Keratinocyte (primary cell): ENCODE measurements at regions not wholly inside any gene's neighbourhood (a gene's known extent, or its start where the extent isn't known, plus 50 kb on each side); places are given as distances from the start of the nearest gene placed in this dataset.

Experiments
- DNase-seq: peaks from one replicate; pipeline ENCODE4 v3.0.0-alpha.2; 2011; ENCODE audit warnings: low read depth, missing footprints, low spot score
- FAIRE-seq: peaks from 2 replicates; lab custom pipeline; 2011; peaks lifted over from hg19 to GRCh38; lab: Jason Lieb, UNC
- H2AFZ ChIP-seq: 2 replicates; pipeline ENCODE4 v1.6.0; 2012; ENCODE audit warnings: low read length, control low read depth, inconsistent platforms; ENCODE audit not compliant: control insufficient read depth
- H3K27ac ChIP-seq: 2 replicates; pipeline ENCODE4 v1.5.1; 2011; ENCODE audit warnings: low read length; ENCODE audit not compliant: control insufficient read depth, insufficient read depth
- H3K27me3 ChIP-seq: 3 replicates; pipeline ENCODE4 v1.6.0; 2011; ENCODE audit warnings: low read length; ENCODE audit not compliant: control insufficient read depth, insufficient read depth; ENCODE audit errors: extremely low read depth
- H3K36me3 ChIP-seq, 2 experiments: 2 replicates in 1 of 2; 3 replicates in 1 of 2; pipeline ENCODE4 v1.5.1; 2011; ENCODE audit warnings: low read length in 2 of 2, mild to moderate bottlenecking in 1 of 2; ENCODE audit not compliant: control insufficient read depth in 2 of 2, insufficient read depth in 2 of 2; ENCODE audit errors: extremely low read depth in 1 of 2
- H3K4me1 ChIP-seq: 3 replicates; pipeline ENCODE4 v1.5.1; 2011; ENCODE audit warnings: low read length; ENCODE audit not compliant: control insufficient read depth, insufficient read depth; ENCODE audit errors: extremely low read depth
- H3K4me2 ChIP-seq: 3 replicates; pipeline ENCODE4 v1.6.0; 2011; ENCODE audit warnings: low read depth, low read length; ENCODE audit not compliant: control insufficient read depth, insufficient read depth; ENCODE audit errors: extremely low read depth
- H3K4me3 ChIP-seq, 3 experiments: fragments of 200-600 bp in 1 of 3; sonication (generic) in 1 of 3; 2 replicates in 2 of 3; 3 replicates in 1 of 3; pipeline ENCODE4 v1.5.1; 2011 to 2016; ENCODE audit warnings: low read length in 3 of 3, mild to moderate bottlenecking in 3 of 3, control low read depth in 2 of 3, inconsistent platforms in 1 of 3, low read depth in 1 of 3, mixed read lengths in 1 of 3, mixed run types in 1 of 3, moderate library complexity in 1 of 3; ENCODE audit not compliant: control insufficient read depth in 2 of 3, insufficient read depth in 2 of 3; ENCODE audit errors: extremely low read depth in 1 of 3
- H3K79me2 ChIP-seq: 2 replicates; pipeline ENCODE4 v1.6.0; 2012; ENCODE audit warnings: low read length; ENCODE audit not compliant: control insufficient read depth, insufficient read depth
- H3K9ac ChIP-seq: 3 replicates; pipeline ENCODE4 v1.6.0; 2011; ENCODE audit warnings: low read length; ENCODE audit not compliant: control insufficient read depth, insufficient read depth; ENCODE audit errors: extremely low read depth
- H3K9me1 ChIP-seq: 3 replicates; pipeline ENCODE4 v1.6.0; 2011; ENCODE audit warnings: low read length; ENCODE audit not compliant: control insufficient read depth, insufficient read depth; ENCODE audit errors: extremely low read depth
- H3K9me3 ChIP-seq: 2 replicates; pipeline ENCODE4 v1.5.1; 2012; ENCODE audit warnings: low read depth, low read length; ENCODE audit not compliant: control insufficient read depth
- H4K20me1 ChIP-seq: 3 replicates; pipeline ENCODE4 v1.6.0; 2011; ENCODE audit warnings: low read length; ENCODE audit not compliant: control insufficient read depth, insufficient read depth; ENCODE audit errors: extremely low read depth
- CTCF ChIP-seq, 3 experiments: IDR thresholded peaks in 1 of 3; conservative IDR thresholded peaks in 1 of 3; optimal IDR thresholded peaks in 1 of 3; 2 replicates in 2 of 3; 3 replicates in 1 of 3; pipeline versions ENCODE3 to v1.5.1; 2011; ENCODE audit warnings: low read length in 3 of 3, mild to moderate bottlenecking in 3 of 3, moderate library complexity in 2 of 3, control low read depth in 1 of 3, inconsistent platforms in 1 of 3; ENCODE audit not compliant: insufficient read depth in 2 of 3; ENCODE audit errors: extremely low read depth in 1 of 3
- EZH2 ChIP-seq: IDR thresholded peaks from one replicate; pipeline ENCODE4 v1.6.1; 2012; ENCODE audit warnings: inconsistent platforms, mild to moderate bottlenecking, low read length, moderate library complexity
- dilution Hi-C: fragments of 300-500 bp; cut with MboI; formaldehyde crosslinking; loops from one replicate; pipeline ENCODE4 v1.7.0; 2020; ENCODE audit warnings: low sequenced_read_pairs; ENCODE audit not compliant: extremely low pct_ligation_motif_present

GRCh38 chr10:78553792-78554191 is 515.0 kb upstream of the ZMIZ1 start:
- Histone ChIP-seq H3K79me2 (no peaks in the 10 kb centered on the region), H4K20me1 (no peaks in the 10 kb centered on the region), H3K4me1 (no peaks in the 10 kb centered on the region), H3K9me3 (no peaks in the 10 kb centered on the region), H3K36me3 (no peaks in the 10 kb centered on the region), H3K9ac (no peak overlapping the region), H3K27ac (no peak overlapping the region), H2AFZ (no peak overlapping the region), H3K4me2 (no peak overlapping the region), H3K9me1 (no peaks in the 10 kb centered on the region), H3K27me3 (peaks cover 15% of the 10 kb centered on the region), H3K4me3 (no peak overlapping the region)
- FAIRE-seq (no peak), DNase-seq (no peak)
- TF ChIP-seq EZH2 (no peak), CTCF (optimal IDR thresholded peaks at IDR 0.05 in 1 of 3, IDR thresholded peaks at IDR 0.05 in 1 of 3, conservative IDR thresholded peaks at IDR 0.05 in 1 of 3; ENCODE audit: extremely low read depth in 1 of 3, insufficient read depth in 2 of 3, low read length in 3 of 3) (no peak)
- dilution Hi-C loops = no loop called here

- dilution Hi-C loops = no loop called here
- DNase-seq (no peak), FAIRE-seq (no peak)
- Histone ChIP-seq H3K9me1 (no peaks in the 10 kb centered on the region), H3K27me3 (peaks cover 15% of the 10 kb centered on the region), H3K36me3 (no peaks in the 10 kb centered on the region), H3K4me1 (no peaks in the 10 kb centered on the region), H3K4me2 (no peak overlapping the region), H3K9ac (no peak overlapping the region), H3K4me3 (no peak overlapping the region), H4K20me1 (no peaks in the 10 kb centered on the region), H2AFZ (no peak overlapping the region), H3K79me2 (no peaks in the 10 kb centered on the region), H3K9me3 (no peaks in the 10 kb centered on the region), H3K27ac (no peak overlapping the region)
- TF ChIP-seq CTCF (optimal IDR thresholded peaks at IDR 0.05 in 1 of 3, IDR thresholded peaks at IDR 0.05 in 1 of 3, conservative IDR thresholded peaks at IDR 0.05 in 1 of 3; ENCODE audit: extremely low read depth in 1 of 3, insufficient read depth in 2 of 3, low read length in 3 of 3) (no peak), EZH2 (no peak)
These were observed 513.6 kb upstream of the ZMIZ1 start for GRCh38 chr10:78555128-78555527.
